GM18861 (cell line): ENCODE measurements at regions not wholly inside any gene's neighbourhood (a gene's known extent, or its start where the extent isn't known, plus 50 kb on each side); places are given as distances from the start of the nearest gene placed in this dataset.
A peak's percentile ranks its signal among the peaks of the same experiment; 100 is the strongest.
"Not testable (repeated sequence)": the region's sequence is repeated elsewhere in the genome, so short reads cannot be mapped to it uniquely, and the experiment has no call there.

Source experiments
- ATAC-seq: cut with Tn5 transposase; IDR thresholded peaks from one replicate; pipeline ENCODE4 v1.9.1; 2021; ENCODE audit not compliant: unreplicated experiment

- ATAC-seq, result no peak
These were observed 153.1 kb upstream of the CCDC54 start for GRCh38 chr3:107224026-107224596.

- ATAC-seq, result no peak
These were observed 150.1 kb upstream of the CCDC54 start for GRCh38 chr3:107227091-107227490.

DNA sequence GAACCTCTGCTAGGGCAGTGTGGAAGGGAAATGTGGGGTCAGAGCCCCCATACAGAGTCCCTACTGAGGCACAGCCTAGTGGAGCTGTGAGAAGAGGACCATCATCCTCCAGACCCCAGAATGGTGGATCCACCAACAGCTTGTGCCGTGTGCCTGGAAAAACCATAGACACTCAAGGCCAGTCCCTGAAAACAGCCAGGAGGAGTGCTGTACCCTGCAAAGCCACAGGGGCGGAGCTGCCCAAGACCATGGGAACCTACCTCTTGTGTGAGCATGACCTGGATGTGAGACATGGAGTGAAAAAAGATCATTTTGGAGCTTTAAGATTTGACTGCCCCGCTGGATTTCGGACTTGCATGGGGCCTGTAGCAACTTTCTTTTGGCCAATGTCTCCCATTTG, 143.4 kb upstream of the CCDC54 start:
- ATAC-seq, result not testable (repeated sequence)

DNA sequence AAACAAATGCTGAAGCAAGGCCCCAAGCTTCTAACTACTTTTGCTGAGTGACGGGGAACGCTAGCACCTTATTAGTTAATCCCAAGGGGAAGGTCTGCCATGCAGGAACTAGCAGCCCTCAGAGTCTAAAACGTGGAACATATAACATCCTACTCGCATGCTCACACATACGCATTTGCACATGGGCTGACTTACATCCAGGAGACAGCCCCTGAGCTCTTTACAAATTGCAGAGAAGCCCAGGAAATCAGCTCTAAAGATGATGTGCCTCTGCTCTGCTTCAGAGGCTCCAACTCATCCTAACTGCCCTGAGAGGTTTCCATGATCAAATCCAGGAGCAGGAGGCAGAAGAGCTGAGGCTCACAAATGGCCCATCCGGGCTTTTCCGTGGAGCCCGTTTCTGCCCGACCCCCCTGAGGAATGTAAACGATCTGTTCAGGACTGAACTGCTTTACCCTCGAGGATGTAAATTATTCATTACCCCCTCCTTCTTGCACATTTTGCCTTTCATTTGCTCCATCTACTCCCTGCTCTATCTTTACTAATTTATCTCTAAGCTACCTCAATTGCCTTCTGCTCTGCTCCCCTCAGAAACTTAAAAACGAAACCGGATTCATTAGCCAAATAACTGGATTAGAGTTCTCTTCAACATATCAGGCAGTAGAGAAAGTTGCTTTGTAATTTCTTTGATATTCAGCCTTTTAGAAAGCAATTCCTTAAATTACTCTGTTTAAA, 141.9 kb upstream of the CCDC54 start:
- ATAC-seq, result no peak

DNA sequence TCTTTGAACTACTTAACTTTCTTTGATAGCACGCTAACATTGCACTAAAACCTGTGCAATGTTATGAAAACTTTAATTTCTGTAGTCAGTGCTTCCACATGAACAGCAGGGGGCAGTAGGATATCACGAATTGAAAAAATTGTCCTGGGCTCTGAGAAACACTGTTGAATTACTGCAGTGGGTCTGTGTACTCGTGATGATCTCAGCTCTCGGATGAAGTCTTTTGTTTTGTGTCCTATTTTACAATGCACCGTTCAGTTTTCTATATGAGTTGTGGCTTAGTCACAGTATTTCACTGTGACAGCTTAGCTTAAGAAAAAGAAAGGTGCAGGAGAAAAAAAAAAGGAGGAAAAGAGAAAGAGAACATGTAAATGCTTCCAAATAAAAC, 141.3 kb upstream of the CCDC54 start:
- ATAC-seq, result peak; percentile 60

- ATAC-seq, result no peak
These were observed 140.4 kb upstream of the CCDC54 start for GRCh38 chr3:107236655-107237337.

GRCh38 chr3:107238787-107239186, 138.5 kb upstream of the CCDC54 start:
- no peak for ATAC-seq

GRCh38 chr3:107239703-107240102, 137.5 kb upstream of the CCDC54 start:
- ATAC-seq, result no peak

- ATAC-seq, result peak; percentile 87
These were observed 136.8 kb upstream of the CCDC54 start for GRCh38 chr3:107240183-107241091.

DNA sequence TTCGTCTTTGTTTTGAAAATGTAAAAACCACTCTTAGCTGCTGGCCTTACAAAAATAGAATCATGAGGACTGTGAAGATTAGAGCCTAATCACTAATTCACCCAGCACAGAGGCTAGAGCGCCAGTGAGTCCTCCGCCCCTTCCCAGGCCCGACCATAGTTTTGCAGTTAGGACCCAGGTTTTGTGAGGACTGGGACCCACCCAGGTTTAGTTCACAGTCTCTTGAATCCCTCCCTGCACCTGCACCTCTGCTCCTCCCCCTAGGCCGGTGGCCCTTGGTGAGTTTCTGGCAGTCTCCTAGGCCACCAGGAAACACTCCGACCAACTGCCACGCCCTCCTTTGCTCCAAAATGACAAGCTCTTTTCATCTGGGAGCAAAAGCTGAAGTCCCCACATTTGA, 136.0 kb upstream of the CCDC54 start:
- ATAC-seq, result no peak

DNA sequence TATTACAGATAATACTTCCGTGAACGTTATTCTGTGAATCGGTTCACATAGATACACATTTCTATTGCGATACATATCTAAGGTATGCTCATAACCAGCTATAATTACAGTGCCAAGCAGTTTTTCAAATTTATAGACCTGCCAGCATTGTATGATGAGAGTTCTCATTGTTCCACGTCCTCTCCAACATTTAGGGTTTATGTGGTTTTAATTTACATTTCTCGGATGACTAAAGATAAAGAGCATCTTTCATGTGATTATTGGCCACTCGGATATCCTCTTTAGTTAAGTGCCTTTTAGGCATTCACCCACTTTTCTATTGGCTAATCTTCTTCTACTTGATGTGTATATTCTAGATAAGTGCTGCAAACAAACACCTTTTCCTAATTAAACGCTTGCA, 134.7 kb upstream of the CCDC54 start:
- ATAC-seq, result no peak

DNA sequence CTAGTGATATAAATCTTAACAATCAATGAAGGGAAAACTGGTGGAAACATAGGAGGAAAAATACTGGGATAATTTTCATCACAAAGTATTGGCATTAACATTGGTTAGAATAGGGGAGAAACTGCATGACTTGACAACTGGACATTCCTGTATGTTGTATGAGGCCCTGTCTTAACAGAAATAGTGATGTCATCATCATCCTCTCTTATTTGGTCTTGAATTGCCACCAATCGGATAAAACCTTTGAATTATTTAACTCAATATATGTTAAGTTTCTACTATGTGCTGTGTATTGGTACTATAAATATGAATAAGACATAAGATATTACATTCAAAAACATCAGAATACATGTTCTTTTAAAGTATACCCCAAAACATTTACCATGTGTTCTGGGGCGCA, 130.1 kb upstream of the CCDC54 start:
- ATAC-seq, result no peak

- ATAC-seq, result no peak
These were observed 128.1 kb upstream of the CCDC54 start for GRCh38 chr3:107249132-107249531.

DNA sequence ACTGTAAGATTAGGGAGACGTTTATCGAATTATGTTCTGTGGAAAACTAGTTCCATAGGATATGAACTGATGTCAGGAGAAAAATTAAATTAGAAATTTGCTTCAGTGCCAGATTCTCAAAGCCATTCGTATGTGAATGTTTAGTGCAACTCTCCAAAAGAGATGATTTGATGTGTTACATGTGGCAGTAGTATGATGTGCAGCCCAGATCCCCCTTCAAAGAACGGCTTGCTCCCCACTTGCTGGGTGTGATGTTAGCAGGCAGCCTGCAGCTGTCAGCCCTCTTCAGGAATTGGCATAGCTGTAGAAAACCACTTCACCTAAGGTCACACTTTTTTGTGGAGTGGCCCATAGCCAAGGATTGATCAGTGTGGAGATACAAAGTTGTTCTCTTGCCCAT, 127.0 kb upstream of the CCDC54 start:
- no peak for ATAC-seq

- no peak for ATAC-seq
These were observed 125.4 kb upstream of the CCDC54 start for GRCh38 chr3:107251819-107252218.

DNA sequence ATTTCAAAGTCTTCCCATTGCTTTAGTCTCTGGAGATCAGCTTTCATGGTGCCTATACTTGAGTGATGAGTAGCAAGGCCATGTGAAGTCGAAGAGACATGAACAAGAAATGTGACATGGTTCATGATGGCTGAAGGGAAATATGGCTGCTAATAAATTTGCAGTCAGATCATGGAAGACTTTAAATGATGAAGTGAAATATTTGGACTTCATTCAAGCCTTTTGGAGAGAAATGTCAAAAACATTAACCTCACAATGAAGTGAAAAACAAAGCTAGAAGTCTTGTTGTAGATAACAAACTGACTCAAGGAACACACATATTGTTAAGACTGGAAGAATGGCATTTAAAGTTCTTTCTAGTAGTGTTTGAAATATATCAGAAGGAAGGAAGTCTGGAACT, 120.3 kb upstream of the CCDC54 start:
- no peak for ATAC-seq

DNA sequence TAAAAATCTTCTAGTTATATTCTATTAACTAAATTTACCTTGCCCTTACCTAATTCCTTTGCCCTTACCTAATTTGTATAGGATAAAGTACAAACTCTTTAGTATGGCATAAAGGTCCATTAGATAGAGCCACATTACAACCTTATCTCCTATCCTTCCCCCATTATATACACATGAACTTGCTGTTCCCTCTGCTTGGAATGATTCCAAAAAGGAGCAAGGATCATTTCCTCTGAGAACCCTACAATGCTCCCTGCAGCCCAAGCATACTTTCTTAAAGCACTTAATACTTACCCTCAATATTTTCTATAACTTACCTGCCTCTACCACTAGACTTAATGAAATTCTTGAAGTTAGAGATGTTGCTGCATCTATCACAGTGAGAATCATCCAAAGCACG, 118.9 kb upstream of the CCDC54 start:
- no peak for ATAC-seq

GRCh38 chr3:107260207-107260606, 117.0 kb upstream of the CCDC54 start:
- ATAC-seq, result no peak

DNA sequence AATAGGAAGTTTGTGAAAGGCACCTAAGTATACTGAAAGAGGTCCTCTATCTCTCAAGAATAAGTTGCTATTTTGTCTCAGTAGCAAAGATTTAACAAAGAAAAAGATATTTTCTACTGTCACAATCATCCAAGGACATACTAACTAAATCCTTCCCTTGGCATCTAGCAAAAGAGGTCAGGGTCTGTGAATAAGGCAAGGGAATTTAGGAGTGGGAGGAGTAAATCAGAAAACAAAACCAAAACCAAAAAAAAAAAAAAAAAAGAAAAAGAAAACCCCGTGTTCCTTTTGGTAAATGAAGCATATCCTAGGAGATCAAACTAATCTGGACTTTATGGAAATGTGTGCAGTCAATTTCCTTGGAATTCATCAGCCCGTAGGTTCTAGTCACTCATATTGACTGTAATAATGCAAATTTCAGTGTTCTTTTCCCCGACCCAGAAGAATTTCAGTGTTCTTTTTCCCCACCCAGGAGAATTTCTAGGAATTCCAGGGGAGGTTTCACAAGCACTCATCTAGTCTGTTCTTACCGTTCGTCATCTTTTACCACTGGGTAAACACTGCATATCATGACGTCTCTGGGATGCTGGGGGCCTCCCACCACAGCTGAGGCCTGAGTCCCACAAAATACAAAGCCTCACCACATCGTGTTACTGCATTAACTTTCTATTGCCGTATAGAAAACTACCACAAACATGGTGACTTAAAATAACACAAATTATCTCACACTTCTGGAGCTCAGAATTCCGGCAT, 113.8 kb upstream of the CCDC54 start:
- no peak for ATAC-seq

- ATAC-seq, result no peak
These were observed 112.4 kb upstream of the CCDC54 start for GRCh38 chr3:107264888-107265287.

DNA sequence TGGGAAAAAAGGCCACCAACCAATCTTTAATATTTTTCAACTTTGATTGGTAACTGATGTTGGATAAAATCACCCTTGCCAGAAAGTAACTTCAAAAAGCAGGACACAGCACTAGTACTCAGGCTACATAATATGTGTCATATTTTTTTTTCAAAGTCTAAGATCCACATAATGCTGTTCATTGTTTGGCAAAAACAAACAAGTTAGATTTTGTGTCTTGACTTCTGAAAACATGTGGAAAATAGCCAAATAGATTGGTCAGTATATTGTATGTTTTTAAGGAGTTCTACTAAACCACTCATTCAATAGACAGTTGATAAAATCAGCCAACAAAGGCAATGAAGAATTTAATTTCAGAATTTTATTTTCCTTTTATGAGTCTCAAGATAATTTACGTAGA, 111.7 kb upstream of the CCDC54 start:
- ATAC-seq, result no peak
